KG1 (cell line): ENCODE measurements at regions not wholly inside any gene's neighbourhood (a gene's known extent, or its start where the extent isn't known, plus 50 kb on each side); places are given as distances from the start of the nearest gene placed in this dataset.

Experiments
- DNase-seq: peaks from one replicate; lab custom pipeline; 2025; lab: John Stamatoyannopoulos, UW

DNA sequence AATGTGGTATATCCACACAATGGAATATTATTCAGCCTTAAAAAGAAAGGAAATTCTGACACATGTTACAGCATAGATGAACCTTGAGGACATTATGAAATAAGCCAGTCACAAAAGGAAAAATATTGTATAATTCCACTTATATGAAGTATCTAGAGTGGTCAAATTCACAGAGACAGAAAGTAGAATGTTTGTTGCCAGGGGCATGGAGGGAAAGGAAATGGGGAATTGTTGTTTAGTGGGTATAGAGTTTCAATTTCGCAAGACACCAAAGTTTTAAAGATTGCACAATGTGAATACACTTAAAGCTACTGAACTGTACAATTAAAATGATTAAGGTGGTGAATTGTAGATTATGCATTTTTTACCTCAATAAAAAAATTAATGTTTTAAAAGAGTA, 92.9 kb downstream of the TXNL1 start:
- DNase-seq: no peak

DNA sequence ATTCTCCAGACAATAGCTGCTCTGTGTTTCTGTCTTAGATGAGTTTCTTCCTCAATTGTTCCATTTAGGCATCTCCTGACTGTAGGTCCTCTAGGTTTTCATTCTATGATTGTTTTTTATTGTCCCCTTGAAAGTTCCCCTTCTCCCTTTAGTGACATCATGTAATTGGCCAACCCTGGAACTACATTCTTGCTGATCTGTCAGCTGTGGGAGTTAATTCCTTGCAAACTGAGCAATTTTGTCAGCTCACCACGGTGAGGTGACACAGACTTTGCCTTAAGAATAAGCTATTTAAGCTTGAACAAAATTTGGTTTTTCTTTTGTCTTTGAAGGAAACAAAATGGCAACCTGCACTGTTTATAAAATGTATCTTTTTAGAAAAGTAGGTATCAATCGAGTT, 95.9 kb downstream of the TXNL1 start:
- DNase-seq: no peak

DNA sequence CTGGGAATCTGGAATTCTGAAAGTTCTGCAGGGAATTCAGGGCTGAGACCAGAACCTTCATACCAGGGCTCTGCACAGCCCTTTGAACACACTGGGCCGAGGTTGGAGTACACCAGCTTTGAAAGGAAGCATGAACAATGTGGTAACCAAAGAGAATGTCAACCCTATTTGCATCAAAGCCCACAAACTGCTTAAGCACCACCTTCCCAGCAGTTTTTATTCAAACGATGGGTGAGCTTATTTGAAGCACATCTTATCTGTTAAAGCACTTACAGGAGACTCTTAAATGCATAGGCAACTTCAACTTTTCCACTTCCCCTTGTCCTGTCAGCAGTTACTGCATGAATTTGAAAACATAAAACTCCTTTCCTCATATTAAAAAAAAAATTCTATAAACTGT, 96.6 kb downstream of the TXNL1 start:
- DNase-seq: no peak

DNA sequence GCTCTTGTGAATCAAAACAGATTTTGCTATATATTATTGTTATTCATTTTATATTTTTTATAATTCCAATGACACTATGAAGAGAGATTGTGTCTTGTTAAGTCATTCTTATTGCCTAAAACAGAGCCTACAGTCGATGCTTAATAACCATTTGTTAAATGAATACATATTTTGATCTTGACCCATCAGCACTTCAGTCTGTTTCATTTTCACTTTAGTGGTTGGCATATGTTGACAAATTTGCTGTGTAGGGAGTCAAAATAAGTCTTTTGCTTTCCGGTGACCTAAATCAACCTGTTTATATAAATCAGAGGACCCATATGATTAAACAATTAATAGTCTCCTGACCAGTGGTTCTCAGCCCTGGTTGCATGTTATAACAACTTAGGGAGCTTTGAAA, 97.1 kb downstream of the TXNL1 start:
- DNase-seq: no peak

DNA sequence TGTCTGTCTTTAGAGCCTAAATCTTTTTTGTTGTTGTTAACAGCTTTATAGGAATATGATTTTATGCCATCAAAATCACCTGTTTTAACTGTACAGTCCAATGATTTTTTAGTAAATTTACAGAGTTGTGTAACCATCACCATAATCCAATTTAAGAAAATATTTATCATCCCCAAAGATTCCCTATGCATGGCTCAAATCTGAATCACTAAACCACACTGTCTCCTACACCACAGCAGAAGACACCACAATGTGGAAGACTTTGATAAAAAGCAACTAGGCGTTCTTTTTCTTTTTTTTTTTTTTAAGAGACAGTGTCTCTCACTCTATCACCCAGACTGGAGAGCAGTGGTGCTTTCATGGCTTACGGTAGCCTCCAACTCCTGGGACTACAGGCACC, 99.6 kb downstream of the TXNL1 start:
- no peak for DNase-seq

DNA sequence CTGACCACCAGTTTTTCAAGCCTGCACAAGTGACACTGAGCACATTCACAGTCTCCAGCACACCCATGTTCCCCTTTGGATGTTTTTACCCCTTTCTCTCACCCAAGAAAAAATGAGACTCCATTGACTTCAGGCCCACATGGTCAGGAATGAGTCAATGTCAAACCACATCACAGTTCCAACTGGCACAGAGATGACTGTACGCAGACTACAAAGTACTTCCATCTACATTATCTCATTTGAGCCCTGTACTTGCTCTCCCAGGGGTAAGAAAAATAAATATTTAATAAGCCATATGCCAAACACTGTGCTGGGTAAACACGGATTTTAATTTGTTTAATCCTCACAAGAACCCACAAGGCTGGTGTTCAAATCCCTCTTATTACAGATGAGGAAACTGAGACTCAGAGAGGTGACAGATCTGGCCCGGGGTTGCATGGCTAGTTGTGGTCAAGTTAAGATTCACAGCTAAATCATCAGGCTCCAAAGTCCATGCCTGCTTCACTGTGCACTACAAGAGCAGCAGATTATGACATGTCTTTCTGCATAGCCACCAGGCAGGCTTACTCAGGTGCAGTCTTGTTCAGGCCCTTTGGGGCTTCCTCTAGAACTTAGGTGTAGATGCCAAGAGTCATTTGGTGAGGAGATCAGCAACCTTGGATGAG, 106.1 kb downstream of the TXNL1 start:
- no peak for DNase-seq

DNA sequence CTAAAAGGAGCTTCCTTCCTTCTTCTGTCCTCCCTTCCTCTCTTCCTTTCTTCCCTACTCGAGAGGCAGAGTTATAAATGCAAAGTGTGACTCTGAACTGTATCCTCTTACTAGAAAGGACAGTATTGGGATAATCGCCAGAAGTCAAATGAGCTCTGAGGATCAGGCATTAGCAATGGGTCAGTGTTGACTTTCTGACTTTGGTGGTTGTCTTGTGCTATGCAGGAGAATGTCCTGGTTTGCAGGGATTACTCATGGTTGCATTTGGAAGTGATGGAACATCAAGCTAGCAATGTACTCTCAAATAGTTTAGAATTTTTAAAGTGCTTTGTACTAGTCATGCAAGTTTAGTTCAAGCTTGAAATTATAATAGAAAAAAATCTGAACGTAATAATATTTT, 115.6 kb downstream of the TXNL1 start:
- no peak for DNase-seq

DNA sequence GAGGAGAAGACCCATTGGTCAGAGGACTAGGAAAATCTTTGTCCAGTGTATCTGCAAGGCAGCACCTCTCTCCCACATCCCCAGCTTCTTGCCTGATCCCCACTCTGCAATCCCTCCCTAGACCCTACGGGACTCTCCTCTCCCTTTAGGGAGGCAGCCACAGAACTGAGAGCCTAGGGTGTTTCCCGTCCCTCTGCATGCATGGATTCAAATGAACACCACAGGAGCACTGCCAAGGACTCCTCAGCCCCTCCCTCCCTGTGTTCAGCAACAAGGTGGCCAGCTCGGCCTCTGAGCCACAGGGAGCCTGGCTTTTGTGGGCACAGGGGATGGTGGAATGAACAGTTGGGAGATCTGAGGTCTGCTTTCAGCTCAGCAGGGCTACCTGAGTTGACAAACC, 117.1 kb downstream of the TXNL1 start:
- no peak for DNase-seq

DNA sequence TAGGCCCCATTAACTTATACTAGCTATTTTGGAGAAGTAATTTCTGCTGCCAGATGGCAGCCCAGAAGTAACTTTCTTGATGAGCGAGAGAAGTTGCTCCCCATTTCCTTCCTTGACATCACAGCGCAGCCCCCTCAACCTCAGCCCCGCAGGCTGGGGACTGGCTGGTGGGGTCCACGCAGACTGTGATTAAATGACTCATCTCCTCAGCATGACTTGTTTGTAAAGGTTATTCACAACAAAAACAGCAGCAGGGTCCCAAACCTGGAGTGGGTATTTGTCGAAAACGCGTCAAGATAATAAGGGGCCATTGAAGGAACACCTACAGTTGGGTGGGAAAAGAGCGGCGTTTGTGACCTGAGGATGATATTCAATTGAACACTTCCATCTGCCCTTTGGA, 120.6 kb downstream of the TXNL1 start:
- no peak for DNase-seq

DNA sequence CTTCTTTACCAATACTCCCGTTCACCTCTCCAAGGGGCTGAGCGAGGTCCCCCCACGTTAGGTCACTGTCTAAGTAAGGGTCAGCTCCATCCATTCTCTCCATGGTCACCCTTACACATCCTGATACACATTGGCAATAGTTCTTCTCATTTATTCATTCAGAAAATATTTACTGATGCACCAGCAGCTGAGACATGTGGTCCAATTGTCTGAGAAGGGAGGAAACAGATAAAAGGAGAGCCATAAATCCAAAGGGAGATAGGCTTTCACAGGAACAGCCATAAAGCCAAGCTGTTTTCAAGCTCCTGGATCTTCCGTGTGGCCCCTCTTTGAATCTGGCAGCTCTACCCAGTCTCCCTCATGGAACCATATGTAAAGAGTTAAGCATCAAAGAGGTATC, 121.2 kb downstream of the TXNL1 start:
- no peak for DNase-seq

DNA sequence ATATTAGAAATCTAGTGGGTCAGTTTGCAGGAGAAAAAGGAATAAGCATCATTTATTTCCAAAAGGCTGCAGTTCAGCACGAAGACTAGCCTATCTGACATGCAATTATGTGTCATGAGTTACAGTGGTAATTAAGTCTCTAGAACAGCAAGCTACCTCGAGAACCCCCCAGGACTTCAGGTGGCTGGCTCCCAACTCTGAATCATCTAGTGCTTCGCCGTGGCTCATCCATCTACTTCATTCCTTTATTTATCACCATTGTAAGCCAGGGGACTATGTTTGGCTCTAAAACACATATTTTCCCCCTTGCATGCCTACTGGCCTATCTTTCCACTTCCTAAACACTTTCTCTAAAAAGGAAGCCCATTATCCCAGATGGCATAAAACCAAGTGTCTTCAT, 121.6 kb downstream of the TXNL1 start:
- no peak for DNase-seq

DNA sequence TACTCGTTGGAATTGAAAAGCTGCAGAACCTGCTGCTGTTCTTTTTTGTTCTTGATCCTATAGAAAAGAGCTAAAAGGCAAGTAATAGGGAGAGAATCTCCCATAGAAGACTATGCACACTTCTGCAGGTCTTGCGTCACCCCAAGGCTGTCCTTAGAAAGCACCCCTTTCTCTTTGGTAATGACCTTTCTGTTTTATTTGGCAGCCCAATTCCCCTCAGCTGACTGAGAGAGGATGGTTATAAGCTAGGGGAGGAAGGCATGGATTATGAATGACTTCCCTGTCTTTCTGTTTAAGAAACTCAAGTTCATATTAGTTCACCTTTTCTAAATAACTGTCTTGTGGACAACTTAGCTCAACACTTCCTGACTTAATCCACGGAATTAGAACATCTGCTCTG, 122.9 kb downstream of the TXNL1 start:
- DNase-seq: no peak

DNA sequence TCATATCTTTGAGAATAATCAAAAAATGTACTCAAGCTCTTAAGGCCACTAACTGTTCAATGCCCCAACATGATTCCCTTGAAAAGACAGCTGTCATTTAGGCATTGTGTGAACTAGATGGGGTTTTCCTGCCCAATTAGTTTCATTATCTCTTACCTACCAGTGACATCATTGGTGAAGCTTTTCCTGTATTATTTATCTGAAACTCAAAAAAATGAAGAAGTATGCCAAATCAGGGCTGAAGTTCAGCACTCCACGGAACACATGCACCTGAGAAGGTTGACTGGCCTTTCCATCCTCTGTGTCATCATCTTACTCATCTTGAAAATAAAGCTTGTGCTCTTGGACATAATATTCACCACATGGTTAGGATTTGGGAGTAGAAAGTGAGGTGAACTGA, 126.4 kb downstream of the TXNL1 start:
- DNase-seq: no peak

DNA sequence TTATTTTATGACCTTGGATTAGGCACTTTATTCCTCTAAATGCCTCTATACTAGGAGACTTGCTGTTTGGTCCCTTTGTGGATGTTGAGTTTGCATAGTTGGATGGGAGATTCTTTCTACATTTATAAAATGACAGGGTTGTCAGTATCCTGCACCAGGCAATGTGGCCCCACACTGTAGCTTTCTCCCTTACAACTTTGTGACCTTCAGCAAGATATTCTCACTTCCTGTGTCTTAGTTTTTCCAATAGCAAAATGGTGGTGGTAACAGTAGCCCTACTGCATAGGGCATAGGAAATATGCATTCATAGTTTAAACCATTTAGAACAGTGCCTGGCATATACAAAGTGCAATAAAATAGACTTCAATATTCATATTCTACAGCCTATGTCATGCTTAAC, 128.3 kb downstream of the TXNL1 start:
- DNase-seq: no peak

DNA sequence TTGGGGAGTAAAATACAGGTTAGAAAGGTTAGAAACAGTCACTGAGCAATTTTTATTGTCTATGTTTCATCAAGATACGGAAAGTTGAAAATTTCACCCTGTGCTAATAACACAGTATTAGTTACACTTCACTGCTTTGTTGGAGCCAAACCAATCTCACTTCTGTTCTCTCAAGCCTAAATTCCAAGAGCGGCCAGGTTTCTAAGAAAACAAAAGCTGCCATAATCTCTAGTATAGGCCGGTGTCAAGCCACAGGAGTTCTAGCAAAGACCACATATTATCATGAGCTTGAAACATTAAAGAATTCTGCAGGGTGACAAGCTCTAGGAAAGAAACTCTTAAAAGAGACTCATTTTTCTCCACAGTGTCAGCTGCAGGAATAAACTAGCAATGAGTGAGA, 128.7 kb downstream of the TXNL1 start:
- DNase-seq: no peak

DNA sequence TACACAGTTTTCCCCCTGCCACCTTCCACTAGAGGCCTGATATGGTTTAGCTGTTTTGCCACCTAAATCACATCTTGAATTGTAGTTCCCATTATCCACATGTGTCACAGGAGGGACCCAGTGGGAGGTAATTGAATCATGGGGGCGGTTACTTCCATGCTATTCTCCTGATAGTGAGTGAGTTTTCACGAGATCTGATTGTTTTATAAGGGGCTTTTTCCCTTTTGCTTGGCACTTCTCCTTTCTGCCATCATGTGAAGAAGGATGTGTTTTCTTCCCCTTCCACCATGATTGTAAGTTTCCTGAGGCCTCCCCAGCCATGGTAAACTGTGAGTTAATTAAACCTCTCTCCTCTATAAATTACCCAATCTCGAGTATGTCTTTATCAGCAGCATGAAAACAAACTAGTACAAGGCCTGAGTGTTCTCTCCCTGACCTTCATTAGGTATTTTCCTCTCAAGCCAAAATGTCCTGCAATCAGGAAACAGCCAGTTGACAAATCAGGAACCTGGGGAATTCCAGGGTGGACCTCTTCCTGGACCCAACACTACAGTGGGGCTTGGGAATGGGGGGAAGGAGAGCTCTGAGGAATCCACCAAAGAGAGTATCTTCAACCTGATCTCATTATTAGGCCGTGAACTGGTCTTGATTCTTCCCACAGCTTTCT, 129.9 kb downstream of the TXNL1 start:
- DNase-seq: no peak

DNA sequence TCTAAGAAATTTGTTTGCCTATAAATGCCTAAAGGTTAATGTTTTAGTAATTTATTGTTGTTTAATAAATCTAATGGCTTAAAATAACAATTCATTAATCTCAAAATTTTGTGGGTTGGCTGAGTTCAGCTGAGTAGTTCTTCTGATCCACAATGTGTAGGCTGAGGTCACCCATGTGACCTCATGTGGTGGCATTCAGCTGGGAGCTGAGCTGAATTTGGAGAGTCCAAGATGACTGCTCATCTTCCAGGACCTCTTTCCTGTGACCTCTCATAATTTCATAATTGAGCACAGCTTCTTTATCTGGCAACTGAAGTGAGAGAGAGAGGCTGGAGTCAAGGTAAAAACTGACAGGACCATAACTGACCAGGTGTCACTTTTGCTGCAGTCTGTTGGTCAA, 132.4 kb downstream of the TXNL1 start:
- DNase-seq: no peak

DNA sequence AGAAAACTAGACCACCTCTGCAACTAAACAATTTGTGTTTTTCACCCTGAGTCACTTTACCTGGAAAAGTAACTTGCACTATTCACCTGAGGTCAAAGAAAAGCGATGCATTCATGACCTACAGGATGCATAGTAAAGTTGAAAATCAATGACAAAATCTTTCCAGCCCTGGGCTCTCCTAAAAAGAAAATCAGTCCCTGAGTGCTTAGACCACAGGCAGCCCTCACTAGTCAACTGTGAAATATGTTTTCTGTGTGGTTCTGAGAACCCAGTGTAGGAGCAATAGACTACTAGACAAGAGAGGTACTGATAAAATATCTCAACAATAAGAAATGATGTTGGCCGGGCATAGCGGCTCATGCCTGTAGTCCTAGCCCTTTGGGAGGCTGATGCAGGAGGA, 133.1 kb downstream of the TXNL1 start:
- no peak for DNase-seq

DNA sequence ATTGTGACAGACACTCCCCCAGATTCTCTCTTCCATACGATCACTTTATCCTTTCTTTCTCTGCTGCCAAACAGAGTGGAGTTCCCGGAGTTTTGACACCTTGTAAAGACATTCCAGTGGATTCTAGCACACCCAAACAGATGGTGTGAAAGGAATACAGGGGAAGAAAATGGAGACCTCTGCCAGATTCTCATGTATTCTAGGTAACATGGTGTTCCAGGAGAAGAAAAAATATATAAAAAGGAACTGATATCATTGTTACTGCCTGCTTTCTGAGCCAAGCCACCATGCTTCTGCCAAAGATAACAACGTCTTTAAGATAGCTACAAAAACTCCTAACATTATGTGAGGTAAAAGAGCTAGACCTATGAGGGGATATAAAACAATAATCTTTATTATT, 136.5 kb downstream of the TXNL1 start:
- no peak for DNase-seq

DNA sequence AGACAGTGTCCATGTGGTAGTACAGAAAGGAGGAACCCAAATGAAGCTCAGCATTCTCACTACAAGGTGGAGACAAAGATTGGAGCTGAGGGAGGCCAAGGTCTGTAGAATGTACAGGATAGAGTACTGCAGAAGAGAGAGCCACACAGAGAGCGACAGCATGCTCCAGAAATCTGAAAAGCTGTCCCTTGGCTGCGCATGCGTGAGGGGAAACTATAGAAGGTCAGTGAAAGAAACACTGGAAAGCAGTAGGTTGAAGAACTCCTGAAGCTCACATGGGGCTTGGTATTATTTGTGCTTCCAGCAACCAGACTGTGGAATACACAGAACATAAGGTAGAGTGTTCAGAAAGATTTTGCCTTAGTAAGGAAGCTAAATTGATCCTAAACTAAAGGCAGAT, 142.5 kb downstream of the TXNL1 start:
- DNase-seq: no peak

DNA sequence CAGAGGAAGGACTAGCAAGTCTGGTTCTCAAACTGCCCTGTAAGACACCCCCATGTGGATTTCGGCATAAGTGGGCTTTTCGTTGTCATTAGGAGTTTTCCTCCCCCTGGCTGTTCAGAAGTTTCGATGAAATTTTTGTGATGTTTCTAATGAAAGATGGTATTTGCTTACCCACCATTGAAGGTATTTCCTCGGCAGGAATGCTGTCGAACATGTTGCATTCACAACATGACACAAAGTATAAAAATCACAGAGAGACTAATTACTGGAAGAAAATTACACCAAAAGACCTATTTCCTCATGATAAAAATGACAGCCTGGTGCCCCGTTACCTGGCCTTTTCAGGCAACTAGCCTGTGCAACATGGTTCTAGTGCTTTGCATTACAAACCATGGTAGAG, 144.9 kb downstream of the TXNL1 start:
- DNase-seq: no peak

DNA sequence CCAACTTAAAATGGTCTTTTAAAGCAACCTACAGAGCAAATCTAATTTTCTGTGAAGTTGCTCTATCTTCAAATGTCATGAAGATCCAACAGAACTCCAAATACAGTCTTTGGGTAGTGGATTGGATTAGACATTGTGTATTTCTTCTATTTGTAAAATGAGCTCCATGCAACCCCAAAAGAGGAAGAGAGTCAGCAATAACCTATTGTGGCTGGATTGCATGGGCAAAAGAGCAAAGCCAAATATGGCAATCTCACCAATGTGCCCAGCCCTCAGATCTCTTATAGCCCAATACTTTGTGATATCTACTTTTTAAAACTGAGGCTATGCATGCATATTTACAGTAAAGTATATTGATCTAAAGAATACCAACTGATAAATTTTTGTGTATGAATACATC, 146.3 kb downstream of the TXNL1 start:
- DNase-seq: no peak

DNA sequence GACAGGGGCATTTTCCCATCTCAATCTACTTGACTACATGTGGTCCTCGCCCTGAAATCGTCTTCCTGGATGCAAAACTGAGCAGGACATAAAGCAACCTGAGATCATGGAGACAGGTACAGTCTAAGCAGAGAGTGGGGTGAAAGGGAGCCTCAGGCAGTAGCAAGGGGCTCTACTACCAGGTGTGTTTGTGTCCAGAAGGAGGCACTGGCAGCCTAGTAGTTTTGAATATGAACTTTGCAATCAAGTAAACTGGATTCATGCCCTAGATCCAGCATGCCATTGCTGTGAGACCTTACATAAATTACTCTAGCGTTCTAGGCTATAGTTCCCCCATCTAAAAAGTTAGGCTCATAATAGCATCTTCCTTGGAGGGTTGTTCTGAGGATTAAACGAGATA, 147.4 kb downstream of the TXNL1 start:
- no peak for DNase-seq

DNA sequence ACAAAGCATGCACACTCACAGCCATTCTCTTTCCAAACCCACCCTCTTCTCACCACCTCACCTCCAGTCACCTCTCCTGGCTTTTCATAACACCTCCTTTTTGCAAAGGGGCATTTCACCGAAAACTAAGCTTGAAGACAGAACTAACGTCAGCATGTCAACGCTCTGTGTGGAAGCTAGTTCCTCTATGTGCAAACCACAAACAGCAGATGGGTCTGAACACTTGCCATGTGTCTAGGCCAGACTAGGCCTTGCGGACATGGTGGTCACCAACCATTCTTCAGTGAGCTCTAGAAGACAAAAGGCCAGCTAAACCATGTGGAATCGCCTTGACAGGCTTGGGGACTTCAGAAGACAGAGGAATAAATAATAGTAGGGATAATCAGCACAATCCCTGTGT, 148.5 kb downstream of the TXNL1 start:
- DNase-seq: peak; percentile 32
